ENCODE measurements at regions not wholly inside any gene's neighbourhood (a gene's known extent, or its start where the extent isn't known, plus 50 kb on each side); places are given as distances from the start of the nearest gene placed in this dataset.

DNA sequence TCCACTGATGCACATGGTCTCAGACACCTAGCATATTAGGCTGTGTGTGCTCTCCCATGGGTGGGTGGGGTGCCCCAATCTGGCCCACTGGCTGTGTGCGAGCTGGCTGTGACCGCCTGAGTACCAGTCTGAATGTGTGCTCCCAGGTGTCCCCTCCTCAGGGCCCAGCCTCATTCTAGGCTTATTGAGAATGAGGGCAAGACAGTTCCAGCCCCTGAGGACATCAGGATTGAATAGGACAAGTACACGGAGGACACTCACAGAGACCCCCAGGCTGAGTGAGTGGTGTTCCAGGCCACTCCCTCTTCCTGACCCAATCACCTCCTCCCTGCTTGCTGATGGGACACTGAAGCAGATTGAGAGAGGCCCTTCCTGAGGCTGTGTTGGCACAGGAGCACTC is 116.1 kb upstream of the RAB6C start:
- Histone ChIP-seq H3K9ac (ENCODE audit: low read depth in 1 of 2, low read length in 2 of 2) (no peak overlapping the region), H3K4me1 (ENCODE audit: control insufficient read depth in 4 of 4, insufficient read depth in 4 of 4, low read length in 3 of 4) (no peaks in the 10 kb centered on the region), H3K9me3 (ENCODE audit: control insufficient read depth in 4 of 4, low read length in 3 of 4) (no peaks in the 10 kb centered on the region), H3K4me3 (ENCODE audit: low read depth in 1 of 3, low read length in 3 of 3) (no peak overlapping the region), H3K27ac (ENCODE audit: low read depth in 1 of 2, low read length in 2 of 2) (no peak overlapping the region), H3K27me3 (ENCODE audit: control insufficient read depth in 4 of 4, insufficient read depth in 4 of 4, low read length in 3 of 4) (no peaks in the 10 kb centered on the region), H3K36me3 (ENCODE audit: control insufficient read depth in 4 of 4, insufficient read depth in 3 of 4, low read depth in 1 of 4, low read length in 3 of 4) (no peaks in the 10 kb centered on the region)
- TF ChIP-seq, protein P1, sequence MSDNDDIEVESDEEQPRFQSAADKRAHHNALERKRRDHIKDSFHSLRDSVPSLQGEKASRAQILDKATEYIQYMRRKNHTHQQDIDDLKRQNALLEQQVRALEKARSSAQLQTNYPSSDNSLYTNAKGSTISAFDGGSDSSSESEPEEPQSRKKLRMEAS (IDR thresholded peaks at IDR 0.05) = no peak
- TF ChIP-seq YY1 (IDR thresholded peaks at IDR 0.05) (no peak), FOXA2 (IDR thresholded peaks at IDR 0.05) (no peak), EGR1 (IDR thresholded peaks at IDR 0.05; ENCODE audit: low read depth in 2 of 2) (no peak), JUND (IDR thresholded peaks at IDR 0.05) (no peak), SP1 (IDR thresholded peaks at IDR 0.05) (no peak), RXRA (IDR thresholded peaks at IDR 0.05) (no peak), HNF4G (IDR thresholded peaks at IDR 0.05) (no peak), TAF1 (conservative IDR thresholded peaks at IDR 0.05) (no peak), FOXA1 (IDR thresholded peaks at IDR 0.05) (no peak), GABPA (IDR thresholded peaks at IDR 0.05 in 1 of 2, conservative IDR thresholded peaks at IDR 0.05 in 1 of 2) (no peak), HNF4A (conservative IDR thresholded peaks at IDR 0.05) (no peak), NR2F2 (IDR thresholded peaks at IDR 0.05) (no peak), RAD21 (IDR thresholded peaks at IDR 0.05) (no peak)
- TF ChIP-seq, protein P2, sequence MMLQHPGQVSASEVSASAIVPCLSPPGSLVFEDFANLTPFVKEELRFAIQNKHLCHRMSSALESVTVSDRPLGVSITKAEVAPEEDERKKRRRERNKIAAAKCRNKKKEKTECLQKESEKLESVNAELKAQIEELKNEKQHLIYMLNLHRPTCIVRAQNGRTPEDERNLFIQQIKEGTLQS (IDR thresholded peaks at IDR 0.05) = no peak
- TF ChIP-seq, protein P3, sequence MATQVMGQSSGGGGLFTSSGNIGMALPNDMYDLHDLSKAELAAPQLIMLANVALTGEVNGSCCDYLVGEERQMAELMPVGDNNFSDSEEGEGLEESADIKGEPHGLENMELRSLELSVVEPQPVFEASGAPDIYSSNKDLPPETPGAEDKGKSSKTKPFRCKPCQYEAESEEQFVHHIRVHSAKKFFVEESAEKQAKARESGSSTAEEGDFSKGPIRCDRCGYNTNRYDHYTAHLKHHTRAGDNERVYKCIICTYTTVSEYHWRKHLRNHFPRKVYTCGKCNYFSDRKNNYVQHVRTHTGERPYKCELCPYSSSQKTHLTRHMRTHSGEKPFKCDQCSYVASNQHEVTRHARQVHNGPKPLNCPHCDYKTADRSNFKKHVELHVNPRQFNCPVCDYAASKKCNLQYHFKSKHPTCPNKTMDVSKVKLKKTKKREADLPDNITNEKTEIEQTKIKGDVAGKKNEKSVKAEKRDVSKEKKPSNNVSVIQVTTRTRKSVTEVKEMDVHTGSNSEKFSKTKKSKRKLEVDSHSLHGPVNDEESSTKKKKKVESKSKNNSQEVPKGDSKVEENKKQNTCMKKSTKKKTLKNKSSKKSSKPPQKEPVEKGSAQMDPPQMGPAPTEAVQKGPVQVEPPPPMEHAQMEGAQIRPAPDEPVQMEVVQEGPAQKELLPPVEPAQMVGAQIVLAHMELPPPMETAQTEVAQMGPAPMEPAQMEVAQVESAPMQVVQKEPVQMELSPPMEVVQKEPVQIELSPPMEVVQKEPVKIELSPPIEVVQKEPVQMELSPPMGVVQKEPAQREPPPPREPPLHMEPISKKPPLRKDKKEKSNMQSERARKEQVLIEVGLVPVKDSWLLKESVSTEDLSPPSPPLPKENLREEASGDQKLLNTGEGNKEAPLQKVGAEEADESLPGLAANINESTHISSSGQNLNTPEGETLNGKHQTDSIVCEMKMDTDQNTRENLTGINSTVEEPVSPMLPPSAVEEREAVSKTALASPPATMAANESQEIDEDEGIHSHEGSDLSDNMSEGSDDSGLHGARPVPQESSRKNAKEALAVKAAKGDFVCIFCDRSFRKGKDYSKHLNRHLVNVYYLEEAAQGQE (IDR thresholded peaks at IDR 0.05) = no peak
- TF ChIP-seq, protein P4, sequence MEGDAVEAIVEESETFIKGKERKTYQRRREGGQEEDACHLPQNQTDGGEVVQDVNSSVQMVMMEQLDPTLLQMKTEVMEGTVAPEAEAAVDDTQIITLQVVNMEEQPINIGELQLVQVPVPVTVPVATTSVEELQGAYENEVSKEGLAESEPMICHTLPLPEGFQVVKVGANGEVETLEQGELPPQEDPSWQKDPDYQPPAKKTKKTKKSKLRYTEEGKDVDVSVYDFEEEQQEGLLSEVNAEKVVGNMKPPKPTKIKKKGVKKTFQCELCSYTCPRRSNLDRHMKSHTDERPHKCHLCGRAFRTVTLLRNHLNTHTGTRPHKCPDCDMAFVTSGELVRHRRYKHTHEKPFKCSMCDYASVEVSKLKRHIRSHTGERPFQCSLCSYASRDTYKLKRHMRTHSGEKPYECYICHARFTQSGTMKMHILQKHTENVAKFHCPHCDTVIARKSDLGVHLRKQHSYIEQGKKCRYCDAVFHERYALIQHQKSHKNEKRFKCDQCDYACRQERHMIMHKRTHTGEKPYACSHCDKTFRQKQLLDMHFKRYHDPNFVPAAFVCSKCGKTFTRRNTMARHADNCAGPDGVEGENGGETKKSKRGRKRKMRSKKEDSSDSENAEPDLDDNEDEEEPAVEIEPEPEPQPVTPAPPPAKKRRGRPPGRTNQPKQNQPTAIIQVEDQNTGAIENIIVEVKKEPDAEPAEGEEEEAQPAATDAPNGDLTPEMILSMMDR (IDR thresholded peaks at IDR 0.05; ENCODE audit: low read depth, low read length, missing input control) = no peak
- TF ChIP-seq, protein P5, sequence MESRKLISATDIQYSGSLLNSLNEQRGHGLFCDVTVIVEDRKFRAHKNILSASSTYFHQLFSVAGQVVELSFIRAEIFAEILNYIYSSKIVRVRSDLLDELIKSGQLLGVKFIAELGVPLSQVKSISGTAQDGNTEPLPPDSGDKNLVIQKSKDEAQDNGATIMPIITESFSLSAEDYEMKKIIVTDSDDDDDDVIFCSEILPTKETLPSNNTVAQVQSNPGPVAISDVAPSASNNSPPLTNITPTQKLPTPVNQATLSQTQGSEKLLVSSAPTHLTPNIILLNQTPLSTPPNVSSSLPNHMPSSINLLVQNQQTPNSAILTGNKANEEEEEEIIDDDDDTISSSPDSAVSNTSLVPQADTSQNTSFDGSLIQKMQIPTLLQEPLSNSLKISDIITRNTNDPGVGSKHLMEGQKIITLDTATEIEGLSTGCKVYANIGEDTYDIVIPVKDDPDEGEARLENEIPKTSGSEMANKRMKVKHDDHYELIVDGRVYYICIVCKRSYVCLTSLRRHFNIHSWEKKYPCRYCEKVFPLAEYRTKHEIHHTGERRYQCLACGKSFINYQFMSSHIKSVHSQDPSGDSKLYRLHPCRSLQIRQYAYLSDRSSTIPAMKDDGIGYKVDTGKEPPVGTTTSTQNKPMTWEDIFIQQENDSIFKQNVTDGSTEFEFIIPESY (IDR thresholded peaks at IDR 0.05) = no peak
- no peak for DNase-seq (ENCODE audit: low spot score)
- over 99% methylated on average over 3 of the region's 3 CpGs for WGBS

Data from liver (tissue), 8 donors.